ENCODE measurements at regions not wholly inside any gene's neighbourhood (a gene's known extent, or its start where the extent isn't known, plus 50 kb on each side); places are given as distances from the start of the nearest gene placed in this dataset.
"Not testable (repeated sequence)": the region's sequence is repeated elsewhere in the genome, so short reads cannot be mapped to it uniquely, and the experiment has no call there.

DNA sequence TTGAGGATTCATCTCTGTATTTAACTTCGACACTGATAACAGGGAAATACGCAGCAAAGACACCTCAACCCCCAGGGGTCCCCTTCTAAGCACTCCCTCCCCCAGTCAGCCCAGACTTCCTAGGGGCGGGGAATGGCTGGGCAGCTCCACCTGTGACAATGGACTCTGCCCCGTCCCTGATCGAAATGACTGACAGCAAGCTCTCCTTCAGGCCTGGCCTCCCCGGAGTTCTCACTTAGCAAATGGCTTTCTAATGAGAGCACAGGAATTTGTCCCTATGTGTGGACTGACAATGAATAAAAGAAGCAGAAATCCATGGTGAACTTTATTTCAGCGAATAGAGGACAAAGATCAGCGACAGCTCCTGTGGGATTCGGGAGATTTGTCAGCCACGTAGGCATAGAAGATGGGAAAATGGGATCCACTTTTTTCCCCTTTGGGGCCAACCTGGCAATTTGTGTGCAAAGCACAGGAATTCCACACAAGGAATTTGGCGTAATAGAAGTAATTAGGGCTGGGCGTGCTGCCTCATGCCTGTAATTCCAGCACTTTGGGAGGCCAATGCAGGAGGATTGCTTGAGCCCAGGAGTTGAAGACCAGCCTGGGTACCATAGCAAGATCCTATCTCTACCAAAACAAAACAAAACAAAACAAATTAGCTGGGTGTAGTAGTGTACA lies 63.8 kb downstream of the TNFAIP2 start:
- DNase-seq, result no peak

DNA sequence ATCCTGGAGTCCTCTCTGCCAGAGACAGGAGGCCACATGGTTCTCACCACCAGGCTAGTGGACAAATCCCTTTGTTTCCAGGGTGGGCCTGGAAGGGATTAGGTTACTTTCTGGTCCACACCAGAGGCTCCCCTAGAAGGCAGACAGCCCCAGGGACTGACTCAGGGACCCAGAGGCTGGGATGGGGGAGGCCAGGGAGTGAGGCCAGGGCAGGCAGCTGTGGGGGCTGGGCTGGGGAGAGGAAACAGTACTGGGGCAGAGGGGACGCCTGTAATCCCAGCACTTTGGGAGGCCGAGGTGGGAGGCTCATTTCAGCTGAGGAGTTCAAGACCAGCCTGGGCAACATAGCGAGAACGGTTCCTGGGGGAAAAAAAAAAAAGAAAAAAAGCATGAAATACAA lies 64.7 kb downstream of the TNFAIP2 start:
- DNase-seq, result no peak

DNA sequence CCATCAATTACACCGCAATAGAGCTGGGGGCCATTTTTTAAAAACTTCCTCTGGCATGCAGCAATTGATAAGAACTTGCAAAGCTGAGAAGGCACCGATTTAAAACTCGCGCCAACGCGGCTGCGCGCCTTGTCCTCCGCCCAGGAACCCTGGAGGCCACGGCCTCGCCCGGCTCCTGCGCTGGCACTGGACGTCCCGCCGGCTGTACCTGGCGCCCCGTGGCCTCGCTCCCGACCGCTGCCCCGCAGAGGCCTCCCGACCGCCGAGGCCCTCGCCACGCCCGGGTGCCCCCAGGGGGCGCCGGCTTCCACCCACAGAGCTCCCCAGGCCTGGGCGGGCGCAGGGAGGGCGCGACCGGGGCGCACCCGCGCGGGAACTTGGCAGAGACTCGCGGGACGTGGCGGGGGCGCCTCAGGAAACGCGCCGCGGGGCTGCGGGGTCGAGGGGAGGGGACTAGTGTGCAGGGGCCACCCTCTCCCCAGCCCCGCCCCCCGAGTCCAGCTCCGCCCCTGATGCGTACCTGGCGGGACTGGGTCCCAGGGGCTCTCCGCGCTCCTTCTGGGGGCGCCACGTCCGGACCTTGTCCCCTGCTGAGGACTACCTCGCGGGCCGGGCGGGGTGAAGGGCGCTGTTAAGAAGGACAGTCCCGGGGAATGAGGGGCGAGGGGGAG lies 65.7 kb downstream of the TNFAIP2 start:
- DNase-seq, result no peak

DNA sequence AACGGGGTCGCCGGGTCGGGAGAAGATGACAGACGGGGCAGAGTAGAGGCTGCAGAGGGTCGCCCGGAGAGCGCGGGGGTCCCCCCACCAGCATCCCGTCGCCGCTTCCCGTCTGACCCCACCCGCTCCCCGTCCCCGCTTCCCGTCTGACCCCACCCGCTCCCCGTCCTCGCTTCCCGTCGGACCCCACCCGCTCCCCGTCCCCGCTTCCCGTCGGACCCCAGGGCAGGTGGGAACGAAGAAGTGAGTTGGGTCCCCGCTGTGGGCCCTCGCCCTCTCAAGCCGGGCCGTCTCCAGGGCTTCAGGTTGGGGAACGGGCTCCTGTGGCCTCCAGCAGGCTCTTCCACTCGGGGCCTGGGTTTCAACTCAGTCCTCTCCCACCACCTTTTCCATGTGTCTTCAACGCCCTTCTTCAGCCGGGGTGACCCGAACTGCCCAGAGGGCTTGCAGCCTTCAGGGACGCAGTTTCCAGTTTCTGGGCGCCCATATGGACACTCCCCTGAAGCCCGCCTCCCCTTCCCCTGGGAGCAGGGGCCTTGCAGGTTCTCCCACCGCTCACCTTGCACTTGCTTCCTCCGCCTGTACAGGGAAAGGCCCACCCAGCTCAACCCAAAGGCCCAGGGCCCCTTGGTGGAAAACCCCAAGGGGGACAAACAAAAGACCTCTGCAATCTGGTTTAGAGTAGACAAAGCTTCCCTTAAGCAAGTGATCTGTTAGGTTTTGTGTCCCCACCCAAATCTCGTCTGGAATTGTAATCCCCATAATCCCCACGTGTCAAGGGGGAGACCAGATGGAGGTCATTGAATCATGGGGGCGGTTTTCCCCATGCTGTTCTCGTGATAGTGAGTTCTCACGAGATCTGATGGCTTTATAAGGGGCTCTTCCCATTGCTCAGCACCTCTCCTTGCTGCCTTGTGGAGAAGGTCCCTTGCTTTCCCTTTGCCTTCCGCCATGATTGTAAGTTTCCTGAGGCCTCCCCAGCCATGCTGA lies 66.5 kb downstream of the TNFAIP2 start:
- DNase-seq, result no peak

DNA sequence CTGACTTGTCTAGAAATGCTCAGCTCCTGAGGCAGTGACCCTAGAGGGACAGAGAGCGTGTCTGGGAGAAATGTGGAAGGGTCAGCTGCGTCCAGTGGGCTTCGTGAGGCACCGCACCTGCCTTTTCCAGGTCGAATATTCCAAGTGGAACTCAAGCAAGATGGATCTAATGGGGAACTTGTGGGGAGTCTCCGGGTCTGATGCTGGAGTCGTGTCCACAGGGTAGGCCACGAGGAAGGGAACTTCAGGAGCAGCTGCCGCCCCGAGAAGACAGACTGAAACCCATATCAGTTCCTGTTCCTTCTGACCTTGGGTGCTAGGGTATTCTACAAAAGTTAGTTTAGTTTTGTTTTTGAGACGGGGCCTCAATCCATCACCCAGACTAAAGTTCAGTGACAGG lies 67.5 kb downstream of the TNFAIP2 start:
- DNase-seq, result no peak

DNA sequence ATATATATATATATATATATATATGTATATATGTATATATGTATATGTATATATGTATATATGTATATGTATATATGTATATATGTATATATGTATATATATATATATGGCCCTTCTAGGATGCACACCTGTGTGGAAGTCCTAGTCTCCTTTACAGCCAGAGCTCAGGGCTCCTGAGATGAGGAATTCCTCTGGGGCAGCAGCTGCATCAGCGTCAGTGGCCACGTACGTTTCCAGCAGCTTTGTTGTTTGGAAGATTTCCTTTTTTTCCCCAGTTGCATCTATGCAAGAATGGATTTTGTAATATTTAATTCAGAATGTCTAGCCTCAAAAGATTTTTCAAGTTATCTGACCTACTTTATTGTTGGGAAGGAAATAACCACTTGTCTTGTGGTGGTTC lies 68.6 kb downstream of the TNFAIP2 start:
- DNase-seq, result no peak

DNA sequence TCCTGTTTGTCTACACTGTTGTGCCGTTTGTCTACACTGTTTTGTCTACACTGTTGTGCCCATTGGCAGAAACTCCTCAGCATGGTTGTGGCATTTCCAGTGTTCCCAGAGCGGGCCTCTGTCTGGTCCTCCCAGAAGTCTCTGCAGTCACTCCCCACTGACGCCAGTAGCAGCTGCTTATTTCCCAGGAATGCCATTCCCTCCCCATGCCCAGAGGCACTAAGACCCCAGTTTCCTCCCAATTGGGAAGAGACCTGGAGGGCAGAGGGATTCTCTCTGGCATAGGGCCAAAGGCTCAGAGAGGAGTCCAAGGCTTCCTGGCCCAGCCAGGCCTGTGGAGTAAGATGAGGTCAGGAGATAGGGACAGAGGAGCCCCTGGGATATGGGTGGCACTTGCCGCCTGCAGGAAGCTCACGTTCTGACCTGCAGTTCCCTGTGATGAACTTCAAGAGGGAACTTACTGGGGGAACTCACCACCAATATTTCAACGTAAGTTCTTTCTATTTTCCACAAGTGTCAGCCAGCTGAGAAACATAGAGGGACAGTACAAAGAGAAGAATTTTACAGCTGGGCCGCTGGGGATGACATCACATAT lies 69.1 kb downstream of the TNFAIP2 start:
- no peak for DNase-seq

DNA sequence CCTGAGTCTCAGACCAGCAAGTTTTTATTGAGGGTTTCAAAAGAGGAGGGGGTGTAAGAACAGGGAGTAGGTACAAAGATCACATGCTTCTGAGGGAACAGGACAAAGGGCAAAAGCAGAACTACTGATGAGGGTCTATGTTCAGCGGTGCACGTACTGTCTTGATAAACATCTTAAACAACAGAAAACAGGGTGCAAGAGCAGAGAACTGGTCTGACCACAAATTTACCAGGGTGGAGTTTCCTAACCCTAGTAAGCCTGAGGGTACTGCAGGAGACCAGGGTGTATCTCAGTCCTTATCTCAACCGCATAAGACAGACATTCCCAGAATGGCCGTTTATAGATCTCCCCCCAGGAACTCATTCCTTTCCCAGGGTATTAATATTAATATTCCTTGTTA lies 69.6 kb downstream of the TNFAIP2 start:
- not testable (repeated sequence) for DNase-seq

DNA sequence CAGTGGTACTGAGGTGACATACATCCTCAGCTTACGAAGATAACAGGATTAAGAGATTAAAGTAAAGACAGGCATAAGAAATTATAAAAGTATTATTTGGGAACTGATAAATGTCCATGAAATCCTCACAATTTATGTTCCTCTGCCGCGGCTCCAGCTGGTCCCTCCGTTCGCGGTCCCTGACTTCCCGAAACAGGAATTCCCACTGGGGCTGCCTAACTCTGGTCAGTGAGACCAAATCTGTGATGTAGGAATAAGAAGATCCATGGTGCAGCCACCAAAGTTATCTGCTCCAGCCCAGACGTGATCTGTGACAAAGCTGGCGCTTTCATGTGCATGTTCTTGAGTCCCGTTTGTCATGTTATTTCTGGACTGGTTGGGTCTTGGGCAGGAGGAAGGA lies 70.2 kb downstream of the TNFAIP2 start:
- not testable (repeated sequence) for DNase-seq

DNA sequence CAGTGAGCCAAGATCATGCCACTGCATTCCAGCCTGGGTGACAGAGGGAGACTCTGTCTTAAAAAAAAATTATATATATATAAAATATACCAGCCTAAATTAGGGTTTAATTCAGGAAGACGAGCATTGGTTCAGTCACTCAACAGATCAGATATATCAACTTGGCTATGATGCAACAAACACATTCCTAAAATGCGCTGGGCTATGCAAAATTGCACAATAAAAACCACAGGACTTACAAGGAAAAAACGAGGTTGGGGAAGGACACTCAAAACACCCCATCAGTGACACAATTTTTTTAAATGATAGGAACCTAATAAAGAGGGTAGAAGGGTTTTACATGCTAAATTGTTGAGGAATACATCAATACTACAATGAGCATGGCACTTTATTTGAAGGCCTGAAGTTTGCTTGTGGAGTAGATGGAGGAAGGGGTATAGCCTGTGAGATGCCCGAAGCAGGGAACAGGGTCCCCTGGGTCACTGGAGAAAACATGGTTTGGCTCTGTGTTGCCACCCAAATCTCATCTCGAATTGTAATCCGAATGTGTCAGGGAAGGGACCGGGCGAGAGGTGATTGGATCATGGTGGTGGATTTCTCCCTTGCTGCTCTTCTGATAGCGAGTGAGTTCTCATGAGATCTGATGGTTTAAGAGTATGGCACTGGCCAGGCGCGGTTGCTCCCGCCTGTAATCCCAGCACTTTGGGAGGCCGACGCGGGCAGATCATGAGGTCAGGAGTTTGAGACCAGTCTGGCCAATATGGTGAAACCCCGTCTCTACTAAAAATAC lies 71.2 kb downstream of the TNFAIP2 start:
- no peak for DNase-seq

DNA sequence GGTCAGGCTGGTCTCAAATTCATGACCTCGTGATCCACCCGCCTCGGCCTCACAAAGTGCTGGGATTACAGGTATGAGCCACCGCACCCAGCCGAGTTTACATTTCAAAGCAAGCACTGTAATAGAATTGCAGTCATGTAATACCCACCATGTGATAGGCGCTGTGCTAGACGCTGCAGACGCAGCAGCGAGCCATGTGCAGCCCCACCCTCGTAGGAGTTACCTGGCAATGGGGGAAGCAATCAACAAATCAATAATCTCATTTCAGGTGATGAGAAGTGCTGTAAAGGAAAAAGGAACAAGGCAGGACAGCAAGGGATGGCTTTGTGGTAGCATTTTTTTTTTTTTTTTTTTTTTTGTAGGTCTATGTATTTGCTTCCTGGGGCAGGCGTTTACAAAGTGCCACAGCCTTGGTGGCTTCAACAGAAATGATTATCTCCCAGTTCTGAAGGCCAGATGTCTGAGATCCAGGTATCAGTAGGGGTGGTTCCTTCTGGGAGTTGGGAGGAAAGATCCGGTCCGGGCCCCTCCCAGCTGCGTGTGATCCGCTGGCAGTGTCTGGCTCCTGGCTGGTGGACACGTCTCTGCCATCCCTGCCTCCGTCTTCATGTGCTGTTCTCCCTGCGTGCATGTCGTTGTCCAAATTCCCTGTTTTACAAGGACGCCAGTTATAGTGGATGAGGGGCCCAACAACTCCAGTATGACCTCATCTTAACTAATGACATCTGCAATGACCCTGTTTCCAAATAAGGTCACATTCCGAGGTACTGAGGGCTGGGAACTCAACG lies 72.8 kb downstream of the TNFAIP2 start:
- no peak for DNase-seq

DNA sequence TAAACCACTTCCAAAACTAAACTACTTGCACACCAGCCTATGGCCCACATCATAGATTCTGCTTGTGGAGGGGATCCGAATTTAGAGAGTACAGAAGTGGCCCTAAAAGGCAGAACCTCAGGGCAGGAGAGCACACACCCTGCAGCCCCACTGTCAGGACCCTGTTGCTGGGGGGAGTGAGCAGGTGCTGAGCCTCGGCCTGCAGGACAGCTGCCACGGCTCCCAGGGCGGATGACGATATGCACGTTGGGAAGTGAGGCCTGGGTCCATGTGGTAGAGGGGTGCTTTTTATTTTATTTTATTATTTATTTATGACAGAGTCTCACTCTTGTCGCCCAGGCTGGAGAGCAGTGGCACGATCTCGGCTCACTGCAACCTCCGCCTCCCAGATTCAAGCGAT lies 73.5 kb downstream of the TNFAIP2 start:
- DNase-seq, result no peak

DNA sequence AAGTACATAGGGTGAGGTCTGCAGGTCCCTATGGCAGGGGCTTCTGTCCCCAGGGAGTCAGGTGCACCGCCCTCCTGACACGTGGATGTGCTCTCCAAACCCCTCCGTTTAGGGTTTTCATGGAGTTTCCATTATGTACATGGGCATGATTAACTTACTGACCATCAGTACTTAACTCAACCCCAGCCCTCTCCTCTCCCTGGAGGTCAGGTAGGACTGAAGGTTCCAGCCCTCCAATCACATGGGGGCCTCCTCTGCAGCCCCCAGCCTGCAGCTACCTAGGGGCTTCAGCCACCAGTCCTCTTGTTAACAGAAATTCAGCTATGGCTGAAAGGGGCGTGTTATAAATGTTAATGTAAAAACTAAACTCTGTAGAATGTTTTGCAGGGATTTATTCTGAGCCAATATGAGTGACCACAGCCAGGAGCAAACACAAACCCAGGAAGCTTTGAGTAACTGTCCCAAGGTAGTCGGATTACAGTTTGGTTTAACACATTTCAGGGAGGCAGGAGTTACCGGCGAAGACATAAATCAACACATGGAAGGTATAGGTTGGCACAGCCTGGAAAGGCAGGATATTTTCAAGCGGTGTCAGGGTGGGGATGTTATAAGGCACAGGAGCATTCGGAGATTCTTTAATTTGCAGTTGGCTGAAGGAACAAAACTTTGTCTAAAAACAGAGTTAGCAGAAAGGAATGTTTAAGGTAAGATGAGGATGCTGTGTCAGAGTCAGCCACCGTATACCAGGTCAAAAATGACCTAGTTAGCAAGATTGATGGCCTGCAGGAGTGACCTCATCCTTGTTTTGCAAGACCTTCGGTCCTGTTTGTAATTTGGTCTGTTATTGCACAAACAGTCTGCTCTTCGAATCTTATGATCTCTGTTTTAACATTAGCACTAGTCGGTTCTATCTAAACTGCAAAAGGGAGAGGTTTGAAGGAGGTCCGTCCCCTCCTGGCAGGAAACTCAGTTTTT lies 75.2 kb downstream of the TNFAIP2 start:
- DNase-seq, result no peak

DNA sequence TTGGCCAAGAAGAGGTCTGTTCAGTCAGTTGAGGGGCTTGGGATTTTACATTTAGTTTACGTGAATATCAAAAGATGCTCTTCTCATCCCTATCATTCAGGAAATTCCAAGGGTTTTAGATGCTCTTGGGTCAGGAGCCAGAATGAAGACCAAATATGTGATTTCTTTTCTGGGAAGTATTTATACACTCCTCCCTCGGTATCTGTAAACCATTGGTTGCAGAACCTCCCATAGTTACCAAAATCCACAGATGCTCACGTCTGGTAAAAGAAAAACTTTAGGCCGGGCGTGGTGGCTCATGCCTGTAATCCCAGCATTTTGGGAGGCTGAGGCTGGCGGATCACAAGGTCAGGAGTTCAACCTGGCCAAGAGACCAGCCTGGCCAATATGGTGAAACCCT lies 75.9 kb downstream of the TNFAIP2 start:
- no peak for DNase-seq

DNA sequence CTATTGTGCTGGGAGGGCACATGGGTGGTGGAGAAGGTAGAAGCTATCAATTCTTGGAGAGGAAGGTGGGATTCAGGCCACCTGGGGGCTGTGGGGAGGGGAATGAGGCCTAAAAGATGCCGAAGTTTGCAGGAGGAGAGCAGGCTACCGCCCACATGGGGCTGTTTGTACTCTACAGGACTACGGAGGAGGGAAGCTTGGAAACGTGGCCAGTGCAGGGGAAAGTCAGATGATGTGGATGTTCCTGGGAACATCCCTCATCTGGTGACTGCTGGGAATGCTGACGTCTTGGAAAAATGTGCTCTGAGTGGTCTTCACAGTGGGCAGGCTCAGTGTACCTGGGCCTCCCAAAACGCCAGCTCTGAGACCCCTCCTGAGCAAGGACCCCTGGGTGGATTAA lies 78.5 kb downstream of the TNFAIP2 start:
- no peak for DNase-seq

DNA sequence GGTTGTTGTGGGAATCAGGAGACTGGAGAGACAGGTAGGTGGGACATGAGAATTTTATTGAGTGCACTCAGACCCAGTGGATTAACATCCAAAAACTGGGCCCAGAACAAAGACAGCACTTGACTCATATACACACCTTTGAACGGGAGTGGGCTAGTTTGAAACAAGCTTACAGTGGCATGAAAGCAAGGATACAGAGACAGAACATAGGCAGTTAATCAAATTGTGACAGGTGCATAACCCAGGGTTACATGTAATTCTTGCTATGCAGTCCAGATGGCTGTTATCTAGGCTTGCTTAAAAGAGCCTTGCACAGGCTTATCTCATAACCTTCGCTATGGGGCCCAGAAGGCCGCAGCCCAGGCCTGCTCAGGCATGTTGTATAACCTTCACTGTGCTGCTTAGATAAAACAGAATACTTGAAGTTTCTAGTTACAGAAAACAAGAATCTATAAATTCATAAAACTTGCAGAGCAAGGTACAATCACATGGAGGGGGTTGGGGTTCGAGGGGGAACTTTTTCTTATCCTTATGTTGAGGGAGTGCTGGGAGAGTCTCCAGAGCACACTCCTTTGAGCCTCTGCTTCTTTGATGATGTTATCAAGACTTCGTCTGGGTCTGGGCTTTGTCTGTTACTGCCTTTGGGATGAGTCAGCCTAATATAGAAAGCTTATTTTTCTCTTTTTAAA lies 81.7 kb downstream of the TNFAIP2 start:
- DNase-seq, result no peak

DNA sequence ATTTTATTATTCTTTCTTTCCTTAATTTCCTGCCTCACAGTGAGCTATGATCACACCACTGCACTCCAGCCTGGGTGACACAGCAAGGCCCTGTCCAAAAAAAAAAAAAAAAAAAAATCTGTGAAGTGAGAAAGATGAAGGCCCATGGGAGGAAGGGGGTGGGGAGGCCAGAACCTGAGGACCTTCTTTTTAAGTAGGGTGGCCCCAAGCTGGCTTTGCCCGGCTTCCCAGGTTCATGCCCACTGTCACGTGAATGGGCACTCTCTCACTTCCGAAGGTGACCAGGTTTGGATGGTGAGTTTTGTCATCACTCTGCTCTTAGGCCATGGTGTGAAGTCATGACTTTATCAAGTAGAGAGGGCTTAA lies 82.3 kb downstream of the TNFAIP2 start:
- no peak for DNase-seq

DNA sequence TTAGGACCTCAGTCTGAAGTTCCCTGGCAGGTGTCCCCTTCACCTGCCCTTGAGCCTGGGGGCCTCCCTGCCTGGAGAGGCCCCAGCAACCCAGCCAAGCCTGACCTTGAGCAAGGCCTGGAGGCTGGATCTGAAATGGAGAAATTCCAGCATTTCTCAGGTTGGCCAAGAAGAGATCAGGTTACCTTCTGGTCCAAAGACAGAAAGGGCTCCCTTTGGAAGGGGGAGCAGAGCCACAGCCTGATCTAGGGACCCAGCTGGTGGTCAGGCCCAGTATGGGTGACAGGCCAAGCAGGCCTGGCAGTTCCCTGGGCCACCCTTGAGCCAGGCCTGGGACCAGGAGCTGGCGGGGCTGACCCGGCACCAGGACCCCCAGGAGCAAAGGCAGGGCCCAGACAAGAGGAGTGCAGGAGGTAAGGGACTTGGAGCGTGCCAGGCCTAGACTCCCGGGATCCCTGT lies 82.8 kb downstream of the TNFAIP2 start:
- no peak for DNase-seq

DNA sequence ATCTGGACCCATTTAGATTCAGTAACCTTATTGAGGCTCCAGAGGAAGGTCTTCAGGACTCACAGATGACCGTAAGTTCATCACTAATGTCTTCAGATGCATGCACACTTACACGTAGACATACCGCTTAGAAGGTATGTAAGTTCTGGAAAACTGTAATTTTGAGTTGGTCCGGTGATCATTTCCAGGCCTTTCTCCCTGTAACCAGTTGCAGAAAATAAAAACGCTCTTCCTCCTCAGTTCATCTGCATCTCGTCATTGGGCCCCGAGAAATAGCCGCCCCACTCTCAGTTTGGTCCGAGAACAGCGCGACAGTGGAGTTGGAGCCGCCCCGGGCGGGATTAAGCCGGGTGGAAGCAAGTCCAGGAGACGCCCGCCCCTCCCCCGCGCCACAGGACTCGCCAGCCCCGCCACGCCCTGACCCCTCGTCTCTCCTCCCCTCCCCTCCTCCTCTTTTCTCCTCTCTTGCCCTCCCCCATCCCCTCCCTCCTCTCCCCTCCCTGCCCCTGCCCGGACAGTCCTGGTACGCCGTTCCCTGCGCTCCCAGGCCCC lies 83.7 kb downstream of the TNFAIP2 start:
- DNase-seq, result no peak
